SHP77 treated with DMSO at 0.1 percent for 48 hours (cell line): ENCODE measurements at regions not wholly inside any gene's neighbourhood (a gene's known extent, or its start where the extent isn't known, plus 50 kb on each side); places are given as distances from the start of the nearest gene placed in this dataset.
"Not testable (repeated sequence)": the region's sequence is repeated elsewhere in the genome, so short reads cannot be mapped to it uniquely, and the experiment has no call there.

Source experiments
- DNase-seq: peaks from one replicate; lab custom pipeline; 2025; lab: John Stamatoyannopoulos, UW

- DNase-seq = no peak
Measured at GRCh38 chr20:36082315-36082915, 72.1 kb upstream of the EPB41L1 start.

GRCh38 chr20:36083200-36083599, 71.3 kb upstream of the EPB41L1 start:
- DNase-seq = not testable (repeated sequence)

GRCh38 chr20:36084356-36084755, 70.2 kb upstream of the EPB41L1 start:
- DNase-seq = no peak

- DNase-seq = no peak
Measured at GRCh38 chr20:36084897-36085613, 69.5 kb upstream of the EPB41L1 start.

- no peak for DNase-seq
Measured at GRCh38 chr20:36085686-36086267, 68.8 kb upstream of the EPB41L1 start.

GRCh38 chr20:36086767-36087166, 67.8 kb upstream of the EPB41L1 start:
- DNase-seq = no peak

GRCh38 chr20:36090223-36090622, 64.3 kb upstream of the EPB41L1 start:
- DNase-seq = no peak

- no peak for DNase-seq
Measured at GRCh38 chr20:36091561-36092397, 62.8 kb upstream of the EPB41L1 start.

GRCh38 chr20:36092398-36093024, 62.0 kb upstream of the EPB41L1 start:
- DNase-seq = no peak

- no peak for DNase-seq
Measured at GRCh38 chr20:36093025-36093803, 61.3 kb upstream of the EPB41L1 start.

- no peak for DNase-seq
Measured at GRCh38 chr20:36093804-36094145, 60.8 kb upstream of the EPB41L1 start.

- no peak for DNase-seq
Measured at GRCh38 chr20:36094497-36094896, 60.0 kb upstream of the EPB41L1 start.

- DNase-seq = no peak
Measured at GRCh38 chr20:36096435-36096834, 58.1 kb upstream of the EPB41L1 start.

- DNase-seq = no peak
Measured at GRCh38 chr20:36097337-36098151, 57.0 kb upstream of the EPB41L1 start.

GRCh38 chr20:36098364-36098763, 56.2 kb upstream of the EPB41L1 start:
- no peak for DNase-seq

GRCh38 chr20:36099106-36099505, 55.4 kb upstream of the EPB41L1 start:
- no peak for DNase-seq

GRCh38 chr20:36101192-36101591, 53.3 kb upstream of the EPB41L1 start:
- DNase-seq = peak; percentile 51

- DNase-seq = no peak
Measured at GRCh38 chr20:36102306-36102705, 52.2 kb upstream of the EPB41L1 start.

GRCh38 chr20:36102809-36103596, 51.5 kb upstream of the EPB41L1 start:
- DNase-seq = no peak

GRCh38 chr20:36104244-36104643, 50.3 kb upstream of the EPB41L1 start:
- no peak for DNase-seq
